ENCODE measurements at regions not wholly inside any gene's neighbourhood (a gene's known extent, or its start where the extent isn't known, plus 50 kb on each side); places are given as distances from the start of the nearest gene placed in this dataset.
"Not testable (repeated sequence)": the region's sequence is repeated elsewhere in the genome, so short reads cannot be mapped to it uniquely, and the experiment has no call there.

- no peak for DNase-seq
Observed at GRCh38 chr6:4224067-4224978, 88.9 kb upstream of the ECI2 start.

- DNase-seq = no peak
Observed at GRCh38 chr6:4220558-4220957, 85.2 kb upstream of the ECI2 start.

- DNase-seq = not testable (repeated sequence)
Observed at GRCh38 chr6:4218619-4219317, 83.4 kb upstream of the ECI2 start.

- DNase-seq = no peak
Observed at GRCh38 chr6:4212588-4212987, 77.2 kb upstream of the ECI2 start.

- peak in 1 of 2 experiments; percentile 50 for DNase-seq
Observed at GRCh38 chr6:4210629-4211419, 75.4 kb upstream of the ECI2 start.

GRCh38 chr6:4209196-4209595 lies 73.8 kb upstream of the ECI2 start:
- DNase-seq = no peak

- no peak for DNase-seq
Observed at GRCh38 chr6:4208158-4208557, 72.8 kb upstream of the ECI2 start.

GRCh38 chr6:4203642-4204417 lies 68.5 kb upstream of the ECI2 start:
- DNase-seq = not testable (repeated sequence)

GRCh38 chr6:4192627-4193026 lies 57.3 kb upstream of the ECI2 start:
- DNase-seq = no peak

- no peak for DNase-seq
Observed at GRCh38 chr6:4192173-4192572, 56.8 kb upstream of the ECI2 start.

- no peak for DNase-seq
Observed at GRCh38 chr6:4191271-4191721, 55.9 kb upstream of the ECI2 start.

- no peak for DNase-seq
Observed at GRCh38 chr6:4189249-4189648, 53.9 kb upstream of the ECI2 start.

- DNase-seq = no peak
Observed at GRCh38 chr6:4188801-4189200, 53.4 kb upstream of the ECI2 start.

- no peak for DNase-seq
Observed at GRCh38 chr6:4187480-4187879, 52.1 kb upstream of the ECI2 start.

GRCh38 chr6:4186385-4186784 lies 51.0 kb upstream of the ECI2 start:
- DNase-seq = no peak

GRCh38 chr6:4185846-4186245 lies 50.5 kb upstream of the ECI2 start:
- DNase-seq = no peak

GRCh38 chr6:4185419-4185818 lies 50.0 kb upstream of the ECI2 start:
- no peak for DNase-seq

Measured in NCI-H446 (cell line).